ENCODE measurements at regions not wholly inside any gene's neighbourhood (a gene's known extent, or its start where the extent isn't known, plus 50 kb on each side); places are given as distances from the start of the nearest gene placed in this dataset.
"Not testable (repeated sequence)": the region's sequence is repeated elsewhere in the genome, so short reads cannot be mapped to it uniquely, and the experiment has no call there.

GRCh38 chr15:70378126-70379031, 280.7 kb upstream of the TLE3 start:
- no peak for DNase-seq (ENCODE audit: low read depth in 3 of 3, low spot score in 1 of 3)

- DNase-seq (ENCODE audit: low read depth in 3 of 3, low spot score in 1 of 3), result no peak
Observed at GRCh38 chr15:70376929-70377691, 279.4 kb upstream of the TLE3 start.

GRCh38 chr15:70376031-70376928, 278.6 kb upstream of the TLE3 start:
- DNase-seq (ENCODE audit: low read depth in 3 of 3, low spot score in 1 of 3), result no peak

GRCh38 chr15:70375586-70375985, 277.9 kb upstream of the TLE3 start:
- DNase-seq (ENCODE audit: low read depth in 3 of 3, low spot score in 1 of 3), result no peak

- DNase-seq (ENCODE audit: low read depth in 3 of 3, low spot score in 1 of 3), result no peak
Observed at GRCh38 chr15:70375006-70375431, 277.3 kb upstream of the TLE3 start.

GRCh38 chr15:70374096-70374495, 276.4 kb upstream of the TLE3 start:
- DNase-seq (ENCODE audit: low read depth in 3 of 3, low spot score in 1 of 3), result no peak

- DNase-seq (ENCODE audit: low read depth in 3 of 3, low spot score in 1 of 3), result not testable (repeated sequence)
Observed at GRCh38 chr15:70373439-70373838, 275.7 kb upstream of the TLE3 start.

- not testable (repeated sequence) for DNase-seq (ENCODE audit: low read depth in 3 of 3, low spot score in 1 of 3)
Observed at GRCh38 chr15:70367913-70368705, 270.4 kb upstream of the TLE3 start.

- not testable (repeated sequence) for DNase-seq (ENCODE audit: low read depth in 3 of 3, low spot score in 1 of 3)
Observed at GRCh38 chr15:70364023-70364422, 266.3 kb upstream of the TLE3 start.

GRCh38 chr15:70362886-70363285, 265.2 kb upstream of the TLE3 start:
- DNase-seq (ENCODE audit: low read depth in 3 of 3, low spot score in 1 of 3), result no peak

GRCh38 chr15:70362350-70362749, 264.6 kb upstream of the TLE3 start:
- no peak for DNase-seq (ENCODE audit: low read depth in 3 of 3, low spot score in 1 of 3)

- no peak for DNase-seq (ENCODE audit: low read depth in 3 of 3, low spot score in 1 of 3)
Observed at GRCh38 chr15:70361891-70362290, 264.2 kb upstream of the TLE3 start.

GRCh38 chr15:70361106-70361505, 263.4 kb upstream of the TLE3 start:
- no peak for DNase-seq (ENCODE audit: low read depth in 3 of 3, low spot score in 1 of 3)

GRCh38 chr15:70358871-70359647, 261.3 kb upstream of the TLE3 start:
- DNase-seq (ENCODE audit: low read depth in 3 of 3, low spot score in 1 of 3), result no peak

GRCh38 chr15:70358011-70358819, 260.5 kb upstream of the TLE3 start:
- no peak for DNase-seq (ENCODE audit: low read depth in 3 of 3, low spot score in 1 of 3)

GRCh38 chr15:70357453-70357852, 259.7 kb upstream of the TLE3 start:
- no peak for DNase-seq (ENCODE audit: low read depth in 3 of 3, low spot score in 1 of 3)

GRCh38 chr15:70356919-70357318, 259.2 kb upstream of the TLE3 start:
- no peak for DNase-seq (ENCODE audit: low read depth in 3 of 3, low spot score in 1 of 3)

GRCh38 chr15:70356062-70356860, 258.5 kb upstream of the TLE3 start:
- no peak for DNase-seq (ENCODE audit: low read depth in 3 of 3, low spot score in 1 of 3)
